ENCODE measurements at regions not wholly inside any gene's neighbourhood (a gene's known extent, or its start where the extent isn't known, plus 50 kb on each side); places are given as distances from the start of the nearest gene placed in this dataset.

DNA sequence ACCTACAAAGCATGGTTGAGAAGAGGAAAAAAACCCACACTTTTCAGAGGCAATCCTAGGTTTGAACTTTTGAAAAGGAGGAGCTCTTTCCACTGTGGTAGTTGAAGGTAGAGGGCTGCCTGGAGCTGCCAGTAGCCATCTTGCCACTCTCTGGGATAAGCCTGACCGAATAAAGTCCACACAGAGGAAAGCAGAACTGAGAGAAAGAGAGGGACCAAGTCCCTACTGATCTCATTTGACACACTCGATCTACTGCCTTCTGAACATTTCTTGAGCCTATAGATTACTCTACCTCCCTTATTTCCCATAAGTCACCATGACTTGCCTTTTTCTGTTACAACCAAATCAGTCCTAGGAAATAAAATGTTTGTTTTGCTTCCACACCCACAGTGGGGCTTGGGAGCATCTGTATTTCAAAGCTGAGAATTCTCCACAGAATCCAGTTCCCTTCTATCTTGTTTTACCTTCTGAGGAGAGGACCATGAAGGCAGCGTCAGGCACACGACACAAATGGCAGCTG, 147.0 kb upstream of the PTPRK start:
- peaks cover 13% of the 10 kb centered on the region for H3K27me3 Mint-ChIP-seq
- POLR2A ChIA-PET = no interaction called here

DNA sequence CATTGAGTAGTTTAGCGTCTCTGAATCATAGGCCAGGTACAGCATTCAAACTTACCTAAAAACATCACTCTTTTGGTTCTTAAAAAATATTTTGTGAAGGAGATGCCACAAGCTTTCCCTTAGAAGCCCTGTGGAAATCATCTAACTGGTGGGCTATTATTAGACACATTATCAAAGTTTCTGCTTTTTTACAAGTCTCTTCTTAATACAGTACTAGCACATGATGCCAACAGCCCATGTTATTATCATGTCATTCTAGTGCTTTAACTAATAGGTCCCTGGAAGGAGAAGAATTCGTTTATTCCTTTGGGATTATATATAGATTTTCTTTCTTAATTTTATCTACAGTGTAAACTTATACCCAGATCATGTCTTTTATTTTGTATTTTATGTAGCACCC, 146.0 kb upstream of the PTPRK start:
- ATAC-seq (ENCODE audit: poor library complexity) = no peak
- intact Hi-C loops (cut with DNase I, micrococcal nuclease) = no loop called here
- no peaks in the 10 kb centered on the region for H3K4me1 ChIP-seq (ENCODE audit: insufficient read depth, low read length)
- no peaks in the 10 kb centered on the region for H3K4me1 Mint-ChIP-seq (ENCODE audit: low read depth)
- no peaks in the 10 kb centered on the region for H3K36me3 ChIP-seq (ENCODE audit: insufficient read depth, low read length)
- no peaks in the 10 kb centered on the region for H3K9me3 Mint-ChIP-seq
- H3K27ac ChIP-seq (ENCODE audit: low read depth in 1 of 2, low read length in 2 of 2) = no peak overlapping the region
- TF ChIP-seq, protein P1, sequence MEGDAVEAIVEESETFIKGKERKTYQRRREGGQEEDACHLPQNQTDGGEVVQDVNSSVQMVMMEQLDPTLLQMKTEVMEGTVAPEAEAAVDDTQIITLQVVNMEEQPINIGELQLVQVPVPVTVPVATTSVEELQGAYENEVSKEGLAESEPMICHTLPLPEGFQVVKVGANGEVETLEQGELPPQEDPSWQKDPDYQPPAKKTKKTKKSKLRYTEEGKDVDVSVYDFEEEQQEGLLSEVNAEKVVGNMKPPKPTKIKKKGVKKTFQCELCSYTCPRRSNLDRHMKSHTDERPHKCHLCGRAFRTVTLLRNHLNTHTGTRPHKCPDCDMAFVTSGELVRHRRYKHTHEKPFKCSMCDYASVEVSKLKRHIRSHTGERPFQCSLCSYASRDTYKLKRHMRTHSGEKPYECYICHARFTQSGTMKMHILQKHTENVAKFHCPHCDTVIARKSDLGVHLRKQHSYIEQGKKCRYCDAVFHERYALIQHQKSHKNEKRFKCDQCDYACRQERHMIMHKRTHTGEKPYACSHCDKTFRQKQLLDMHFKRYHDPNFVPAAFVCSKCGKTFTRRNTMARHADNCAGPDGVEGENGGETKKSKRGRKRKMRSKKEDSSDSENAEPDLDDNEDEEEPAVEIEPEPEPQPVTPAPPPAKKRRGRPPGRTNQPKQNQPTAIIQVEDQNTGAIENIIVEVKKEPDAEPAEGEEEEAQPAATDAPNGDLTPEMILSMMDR (IDR thresholded peaks at IDR 0.05) = no peak
- H3K27me3 Mint-ChIP-seq = peaks cover 13% of the 10 kb centered on the region
- no peaks in the 10 kb centered on the region for H3K27me3 ChIP-seq (ENCODE audit: control insufficient read depth in 1 of 2, insufficient read depth in 2 of 2, low read length in 2 of 2)
- no peak overlapping the region for H3K4me3 Mint-ChIP-seq
- POLR2A ChIA-PET = no interaction called here
- H3K9me3 ChIP-seq (ENCODE audit: control insufficient read depth in 1 of 2, insufficient read depth in 1 of 2, low read length in 2 of 2) = no peaks in the 10 kb centered on the region
- H3K27ac Mint-ChIP-seq = no peak overlapping the region
- DNase-seq = no peak
- no peak overlapping the region for H3K4me3 ChIP-seq (ENCODE audit: low read length)
- no peaks in the 10 kb centered on the region for H3K36me3 Mint-ChIP-seq (ENCODE audit: low read depth)
- CTCF ChIA-PET = no interaction called here

More for the DNA sequence above, 147.0 kb upstream of the PTPRK start:
- H3K4me1 ChIP-seq (ENCODE audit: insufficient read depth, low read length) = no peaks in the 10 kb centered on the region
- intact Hi-C loops (cut with DNase I, micrococcal nuclease) = no loop called here
- H3K27ac ChIP-seq (ENCODE audit: low read depth in 1 of 2, low read length in 2 of 2) = no peak overlapping the region
- Mint-ChIP-seq H3K4me1 (ENCODE audit: low read depth) (no peaks in the 10 kb centered on the region), H3K36me3 (ENCODE audit: low read depth) (no peaks in the 10 kb centered on the region), H3K4me3 (no peak overlapping the region), H3K27ac (no peak overlapping the region), H3K9me3 (no peaks in the 10 kb centered on the region)
- CTCF ChIA-PET = no interaction called here
- H3K27me3 ChIP-seq (ENCODE audit: control insufficient read depth in 1 of 2, insufficient read depth in 2 of 2, low read length in 2 of 2) = peaks cover 0 to 4% of the 10 kb centered on the region in 2 experiments
- no peak overlapping the region for H3K4me3 ChIP-seq (ENCODE audit: low read length)
- H3K36me3 ChIP-seq (ENCODE audit: insufficient read depth, low read length) = no peaks in the 10 kb centered on the region
- H3K9me3 ChIP-seq (ENCODE audit: control insufficient read depth in 1 of 2, insufficient read depth in 1 of 2, low read length in 2 of 2) = no peaks in the 10 kb centered on the region
- no peak for ATAC-seq (ENCODE audit: poor library complexity)
- no peak for DNase-seq
- TF ChIP-seq, protein P1 (IDR thresholded peaks at IDR 0.05) = no peak

DNA sequence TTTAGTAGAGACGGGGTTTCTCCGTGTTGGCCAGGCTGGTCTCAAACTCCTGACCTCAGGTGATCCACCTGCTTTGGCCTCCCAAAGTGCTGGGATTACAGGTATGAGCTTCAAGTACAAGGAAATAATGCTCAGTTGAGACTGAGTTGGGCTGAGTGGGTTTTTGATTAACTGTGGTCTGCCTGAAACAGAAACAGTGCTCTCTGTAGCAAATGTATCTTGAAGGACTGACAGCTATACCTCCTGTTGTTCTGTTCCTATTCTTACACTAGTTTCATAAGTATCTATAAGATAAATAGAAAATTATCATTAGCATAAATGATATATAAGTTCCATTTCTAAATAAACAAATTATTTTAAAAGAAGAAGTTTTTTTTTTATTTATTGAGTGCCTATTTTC, 142.8 kb upstream of the PTPRK start:
- H3K9me3 Mint-ChIP-seq = no peaks in the 10 kb centered on the region
- H3K27ac Mint-ChIP-seq = no peak overlapping the region
- no peak overlapping the region for H3K27ac ChIP-seq (ENCODE audit: low read depth in 1 of 2, low read length in 2 of 2)
- DNase-seq = no peak
- H3K4me1 Mint-ChIP-seq (ENCODE audit: low read depth) = no peaks in the 10 kb centered on the region
- H3K36me3 Mint-ChIP-seq (ENCODE audit: low read depth) = no peaks in the 10 kb centered on the region
- no peaks in the 10 kb centered on the region for H3K9me3 ChIP-seq (ENCODE audit: control insufficient read depth in 1 of 2, insufficient read depth in 1 of 2, low read length in 2 of 2)
- POLR2A ChIA-PET = no interaction called here
- peaks cover 7% of the 10 kb centered on the region for H3K27me3 Mint-ChIP-seq
- no peaks in the 10 kb centered on the region for H3K27me3 ChIP-seq (ENCODE audit: control insufficient read depth in 1 of 2, insufficient read depth in 2 of 2, low read length in 2 of 2)
- ATAC-seq (ENCODE audit: poor library complexity) = no peak
- no peak overlapping the region for H3K4me3 Mint-ChIP-seq
- intact Hi-C loops (cut with DNase I, micrococcal nuclease) = no loop called here
- TF ChIP-seq, protein P1 (IDR thresholded peaks at IDR 0.05) = no peak
- H3K4me1 ChIP-seq (ENCODE audit: insufficient read depth, low read length) = no peaks in the 10 kb centered on the region
- no peaks in the 10 kb centered on the region for H3K36me3 ChIP-seq (ENCODE audit: insufficient read depth, low read length)
- H3K4me3 ChIP-seq (ENCODE audit: low read length) = no peak overlapping the region
- CTCF ChIA-PET = no interaction called here

Measured in CD4-positive, alpha-beta T cell (primary cell).